Gastroesophageal sphincter (tissue), 4 donors: ENCODE measurements at regions not wholly inside any gene's neighbourhood (a gene's known extent, or its start where the extent isn't known, plus 50 kb on each side); places are given as distances from the start of the nearest gene placed in this dataset.

Experiments
- ATAC-seq: fragments of 150-250 bp; one replicate; pipeline ENCODE4 v1.9.1; 2016; ENCODE audit warnings: mild to moderate bottlenecking, moderate library complexity
- H3K27ac ChIP-seq, 4 donors: fragments of 200-600 bp; sonication (generic) in 3 of 4; 1 replicate in 3 of 4; 2 replicates in 1 of 4; pipeline ENCODE4 v1.5.1; 2016 to 2019
- H3K27me3 ChIP-seq: fragments of 200-600 bp; sonication (generic); one replicate; pipeline ENCODE4 v1.5.1; 2019
- H3K36me3 ChIP-seq, 2 donors: fragments of 200-600 bp; sonication (generic); one replicate each; pipeline ENCODE4 v1.5.1; 2019; ENCODE audit warnings: control low read depth in 1 of 2
- H3K4me1 ChIP-seq, 3 donors: fragments of 200-600 bp; sonication (generic); 1 replicate in 2 of 3; 2 replicates in 1 of 3; pipeline ENCODE4 v1.5.1; 2016 to 2019; ENCODE audit warnings: control low read depth in 2 of 3
- H3K4me3 ChIP-seq, 2 donors: fragments of 200-600 bp; sonication (generic); one replicate each; pipeline ENCODE4 v1.5.1; 2019; ENCODE audit warnings: mild to moderate bottlenecking in 1 of 2, moderate library complexity in 1 of 2
- H3K9me3 ChIP-seq, 3 donors: fragments of 200-600 bp; sonication (generic); one replicate each; pipeline ENCODE4 v1.5.1; 2017 to 2019; ENCODE audit warnings: control low read depth in 2 of 3
- CTCF ChIP-seq, 4 experiments: fragments of 200-600 bp in 2 of 4; fragments of 450-650 bp in 2 of 4; sonication (generic) in 1 of 4; IDR thresholded peaks; one replicate each; pipeline ENCODE4 v1.5.1; 2017 to 2019; ENCODE audit warnings: antibody characterized with exemption in 4 of 4, mild to moderate bottlenecking in 2 of 4, moderate library complexity in 2 of 4
- EP300 ChIP-seq: sonication (generic); formaldehyde crosslinking; IDR thresholded peaks from one replicate; pipeline ENCODE4 v1.6.1; 2017; ENCODE audit warnings: antibody characterized with exemption, mild to moderate bottlenecking
- POLR2A ChIP-seq, 2 donors: fragments of 450-650 bp; IDR thresholded peaks; one replicate each; pipeline ENCODE4 v1.6.1; 2017; ENCODE audit warnings: antibody characterized with exemption in 2 of 2, mild to moderate bottlenecking in 2 of 2, moderate library complexity in 1 of 2
- POLR2AphosphoS5 ChIP-seq: sonication (generic); formaldehyde crosslinking; IDR thresholded peaks from one replicate; pipeline ENCODE4 v1.6.1; 2017; ENCODE audit warnings: antibody characterized with exemption
- WGBS, 2 donors: methylation state at CpG; one replicate each; pipeline ENCODE4 v1.1.5; 2018; ENCODE audit warnings: low coverage in 1 of 2; 5-methylcytosine and 5-hydroxymethylcytosine counted together

GRCh38 chr9:119453490-119453911 lies 84.3 kb upstream of the BRINP1 start:
- peaks cover 0 to 7% (median 0%) of the 10 kb centered on the region in 3 donors for H3K9me3 ChIP-seq
- H3K27me3 ChIP-seq = no peaks in the 10 kb centered on the region
- H3K36me3 ChIP-seq = no peaks in the 10 kb centered on the region
- TF ChIP-seq POLR2AphosphoS5 (no peak), POLR2A (IDR thresholded peaks at IDR 0.05) (no peak), EP300 (no peak)
- H3K4me3 ChIP-seq = no peak overlapping the region
- WGBS, 2 donors = 52 to 63% methylated on average over 2 to 3 of the region's 3 CpGs
- H3K27ac ChIP-seq = no peak overlapping the region
- no peaks in the 10 kb centered on the region for H3K4me1 ChIP-seq
- ATAC-seq = no peak

GRCh38 chr9:119451426-119451825 lies 82.2 kb upstream of the BRINP1 start:
- Histone ChIP-seq H3K4me3 (no peak overlapping the region), H3K36me3 (no peaks in the 10 kb centered on the region), H3K27ac (no peak overlapping the region), H3K27me3 (no peaks in the 10 kb centered on the region), H3K4me1 (no peaks in the 10 kb centered on the region), H3K9me3 (peaks cover 0 to 7% (median 0%) of the 10 kb centered on the region in 3 donors)
- TF ChIP-seq POLR2AphosphoS5 = no peak
- no peak for TF ChIP-seq EP300
- TF ChIP-seq CTCF (IDR thresholded peaks at IDR 0.05) = no peak
- TF ChIP-seq POLR2A (IDR thresholded peaks at IDR 0.05) = no peak
- ATAC-seq = no peak

GRCh38 chr9:119443179-119443578 lies 73.9 kb upstream of the BRINP1 start:
- ATAC-seq = no peak

GRCh38 chr9:119441832-119442231 lies 72.6 kb upstream of the BRINP1 start:
- Histone ChIP-seq H3K4me3 (no peak overlapping the region), H3K27me3 (no peaks in the 10 kb centered on the region), H3K4me1 (no peaks in the 10 kb centered on the region), H3K27ac (no peak overlapping the region), H3K36me3 (no peaks in the 10 kb centered on the region), H3K9me3 (no peaks in the 10 kb centered on the region)
- TF ChIP-seq CTCF (IDR thresholded peaks at IDR 0.05) (no peak), POLR2AphosphoS5 (no peak), EP300 (no peak), POLR2A (IDR thresholded peaks at IDR 0.05) (no peak)
- WGBS, 2 donors = 50 to 62% methylated on average over 1 of the region's 1 CpG
- no peak for ATAC-seq

More at GRCh38 chr9:119443179-119443578, 73.9 kb upstream of the BRINP1 start:
- TF ChIP-seq EP300 = no peak
- no peak for TF ChIP-seq POLR2AphosphoS5
- TF ChIP-seq POLR2A (IDR thresholded peaks at IDR 0.05) = no peak
- TF ChIP-seq CTCF (IDR thresholded peaks at IDR 0.05) = no peak
- Histone ChIP-seq H3K27me3 (no peaks in the 10 kb centered on the region), H3K4me1 (no peaks in the 10 kb centered on the region), H3K9me3 (no peaks in the 10 kb centered on the region), H3K36me3 (no peaks in the 10 kb centered on the region), H3K27ac (no peak overlapping the region), H3K4me3 (no peak overlapping the region)
- 30 to 33% methylated on average over 1 to 4 of the region's 4 CpGs for WGBS, 2 donors

- TF ChIP-seq CTCF (IDR thresholded peaks at IDR 0.05) (no peak), EP300 (no peak), POLR2A (IDR thresholded peaks at IDR 0.05) (no peak), POLR2AphosphoS5 (no peak)
- Histone ChIP-seq H3K36me3 (no peaks in the 10 kb centered on the region), H3K27ac (no peak overlapping the region), H3K4me3 (no peak overlapping the region), H3K9me3 (no peaks in the 10 kb centered on the region), H3K4me1 (no peaks in the 10 kb centered on the region), H3K27me3 (no peaks in the 10 kb centered on the region)
- ATAC-seq = no peak
- WGBS, 2 donors = 14 to 24% methylated on average over 2 of the region's 2 CpGs
These were observed 72.1 kb upstream of the BRINP1 start for GRCh38 chr9:119441338-119441737.
